ENCODE measurements at regions not wholly inside any gene's neighbourhood (a gene's known extent, or its start where the extent isn't known, plus 50 kb on each side); places are given as distances from the start of the nearest gene placed in this dataset.
"Not testable (repeated sequence)": the region's sequence is repeated elsewhere in the genome, so short reads cannot be mapped to it uniquely, and the experiment has no call there.

- no peak for DNase-seq (ENCODE audit: extremely low read depth, low read depth, low spot score)
Measured at GRCh38 chr5:155676967-155677366, 650.0 kb upstream of the SGCD start.

GRCh38 chr5:155678371-155678770 lies 648.6 kb upstream of the SGCD start:
- DNase-seq (ENCODE audit: extremely low read depth, low read depth, low spot score): no peak

GRCh38 chr5:155679530-155679929 lies 647.4 kb upstream of the SGCD start:
- no peak for DNase-seq (ENCODE audit: extremely low read depth, low read depth, low spot score)

- no peak for DNase-seq (ENCODE audit: extremely low read depth, low read depth, low spot score)
Measured at GRCh38 chr5:155684417-155684816, 642.5 kb upstream of the SGCD start.

- no peak for DNase-seq (ENCODE audit: extremely low read depth, low read depth, low spot score)
Measured at GRCh38 chr5:155686131-155686530, 640.8 kb upstream of the SGCD start.

GRCh38 chr5:155689406-155689805 lies 637.6 kb upstream of the SGCD start:
- no peak for DNase-seq (ENCODE audit: extremely low read depth, low read depth, low spot score)

GRCh38 chr5:155696362-155696761 lies 630.6 kb upstream of the SGCD start:
- DNase-seq (ENCODE audit: extremely low read depth, low read depth, low spot score): no peak

- DNase-seq (ENCODE audit: extremely low read depth, low read depth, low spot score): no peak
Measured at GRCh38 chr5:155697236-155697635, 629.7 kb upstream of the SGCD start.

- DNase-seq (ENCODE audit: extremely low read depth, low read depth, low spot score): no peak
Measured at GRCh38 chr5:155699385-155699784, 627.6 kb upstream of the SGCD start.

- DNase-seq (ENCODE audit: extremely low read depth, low read depth, low spot score): no peak
Measured at GRCh38 chr5:155700333-155700732, 626.6 kb upstream of the SGCD start.

GRCh38 chr5:155711882-155712281 lies 615.1 kb upstream of the SGCD start:
- DNase-seq (ENCODE audit: extremely low read depth, low read depth, low spot score): no peak

GRCh38 chr5:155714435-155714834 lies 612.5 kb upstream of the SGCD start:
- not testable (repeated sequence) for DNase-seq (ENCODE audit: extremely low read depth, low read depth, low spot score)

GRCh38 chr5:155726267-155726666 lies 600.7 kb upstream of the SGCD start:
- DNase-seq (ENCODE audit: extremely low read depth, low read depth, low spot score): no peak

- DNase-seq (ENCODE audit: extremely low read depth, low read depth, low spot score): no peak
Measured at GRCh38 chr5:155727512-155728145, 599.3 kb upstream of the SGCD start.

GRCh38 chr5:155728146-155728856 lies 598.7 kb upstream of the SGCD start:
- no peak for DNase-seq (ENCODE audit: extremely low read depth, low read depth, low spot score)

GRCh38 chr5:155728857-155729683 lies 597.9 kb upstream of the SGCD start:
- no peak for DNase-seq (ENCODE audit: extremely low read depth, low read depth, low spot score)

GRCh38 chr5:155729684-155730059 lies 597.3 kb upstream of the SGCD start:
- no peak for DNase-seq (ENCODE audit: extremely low read depth, low read depth, low spot score)

- no peak for DNase-seq (ENCODE audit: extremely low read depth, low read depth, low spot score)
Measured at GRCh38 chr5:155732587-155733376, 594.2 kb upstream of the SGCD start.

GRCh38 chr5:155733935-155734334 lies 593.0 kb upstream of the SGCD start:
- no peak for DNase-seq (ENCODE audit: extremely low read depth, low read depth, low spot score)

- no peak for DNase-seq (ENCODE audit: extremely low read depth, low read depth, low spot score)
Measured at GRCh38 chr5:155735388-155735787, 591.6 kb upstream of the SGCD start.

- DNase-seq (ENCODE audit: extremely low read depth, low read depth, low spot score): no peak
Measured at GRCh38 chr5:155738616-155739015, 588.3 kb upstream of the SGCD start.

All from glomerular endothelial cell (primary cell).